H9 (cell line): ENCODE measurements at regions not wholly inside any gene's neighbourhood (a gene's known extent, or its start where the extent isn't known, plus 50 kb on each side); places are given as distances from the start of the nearest gene placed in this dataset.

ENCODE experiments used
- DNase-seq: peaks from one replicate; pipeline ENCODE4 v3.0.0-alpha.2; 2017
- H2AFZ ChIP-seq: one replicate; pipeline ENCODE4 v1.6.1; 2013; ENCODE audit warnings: mild to moderate bottlenecking, low read length, control low read depth, moderate library complexity
- H2AK5ac ChIP-seq: 2 replicates; pipeline ENCODE4 v1.6.1; 2013; ENCODE audit warnings: low read length, control low read depth, mixed read lengths; ENCODE audit not compliant: insufficient read length
- H2BK120ac ChIP-seq: one replicate; pipeline ENCODE4 v1.6.1; 2013; ENCODE audit warnings: low read depth, mild to moderate bottlenecking, low read length, control low read depth, inconsistent platforms; ENCODE audit not compliant: poor library complexity, severe bottlenecking
- H2BK12ac ChIP-seq: 2 replicates; pipeline ENCODE4 v1.6.1; 2013; ENCODE audit warnings: low read length, control low read depth, mixed read lengths, low read depth; ENCODE audit not compliant: insufficient read length
- H2BK15ac ChIP-seq: 2 replicates; pipeline ENCODE4 v1.6.1; 2013; ENCODE audit warnings: low read depth, low read length, control low read depth
- H2BK20ac ChIP-seq: one replicate; pipeline ENCODE4 v1.6.1; 2013; ENCODE audit warnings: low read depth, mild to moderate bottlenecking, low read length, control low read depth, inconsistent platforms; ENCODE audit not compliant: poor library complexity, severe bottlenecking
- H2BK5ac ChIP-seq: 2 replicates; pipeline ENCODE4 v1.6.1; 2013; ENCODE audit warnings: low read length, control low read depth, mixed read lengths; ENCODE audit not compliant: insufficient read length
- H3K14ac ChIP-seq: 2 replicates; pipeline ENCODE4 v1.6.1; 2013; ENCODE audit warnings: low read length, control low read depth; ENCODE audit not compliant: insufficient read depth
- H3K18ac ChIP-seq: 2 replicates; pipeline ENCODE4 v1.6.1; 2013; ENCODE audit warnings: low read depth, mild to moderate bottlenecking, mixed read lengths, low read length, control low read depth; ENCODE audit not compliant: insufficient read length
- H3K23ac ChIP-seq: 2 replicates; pipeline ENCODE4 v1.6.1; 2013; ENCODE audit warnings: low read length, control low read depth, mixed read lengths, low read depth; ENCODE audit not compliant: insufficient read length
- H3K23me2 ChIP-seq: 2 replicates; pipeline ENCODE4 v1.6.1; 2013; ENCODE audit warnings: low read depth, mild to moderate bottlenecking, mixed read lengths, low read length, control low read depth; ENCODE audit not compliant: insufficient read length, poor library complexity, severe bottlenecking
- H3K27ac ChIP-seq: 2 replicates; pipeline ENCODE4 v1.5.1; 2013; ENCODE audit warnings: low read length, control low read depth, mixed read lengths, low read depth; ENCODE audit not compliant: insufficient read length
- H3K27me3 ChIP-seq: 2 replicates; pipeline ENCODE4 v1.6.1; 2013; ENCODE audit warnings: low read length, control low read depth, inconsistent platforms; ENCODE audit not compliant: insufficient read depth
- H3K4ac ChIP-seq: 2 replicates; pipeline ENCODE4 v1.6.1; 2013; ENCODE audit warnings: low read depth, mild to moderate bottlenecking, control low read depth, inconsistent platforms, low read length, moderate library complexity
- H3K4me1 ChIP-seq: 2 replicates; pipeline ENCODE4 v1.6.1; 2013; ENCODE audit warnings: low read length, control low read depth, inconsistent platforms; ENCODE audit not compliant: insufficient read depth
- H3K4me2 ChIP-seq: 2 replicates; pipeline ENCODE4 v1.6.1; 2013; ENCODE audit warnings: low read length, control low read depth, mixed read lengths; ENCODE audit not compliant: insufficient read length, insufficient read depth
- H3K56ac ChIP-seq: 2 replicates; pipeline ENCODE4 v1.6.1; 2013; ENCODE audit warnings: low read depth, mild to moderate bottlenecking, mixed read lengths, low read length, control low read depth; ENCODE audit not compliant: insufficient read length
- H3K79me1 ChIP-seq: 2 replicates; pipeline ENCODE4 v1.6.1; 2013; ENCODE audit warnings: low read depth, mild to moderate bottlenecking, moderate library complexity, low read length, control low read depth, inconsistent platforms; ENCODE audit not compliant: insufficient read depth, poor library complexity, severe bottlenecking
- H3K79me2 ChIP-seq: 2 replicates; pipeline ENCODE4 v1.6.1; 2013; ENCODE audit warnings: low read length, control low read depth, inconsistent platforms; ENCODE audit not compliant: insufficient read depth
- H3K9ac ChIP-seq: 2 replicates; pipeline ENCODE4 v1.6.1; 2013; ENCODE audit warnings: low read length, control low read depth, mixed read lengths; ENCODE audit not compliant: insufficient read length; ENCODE audit errors: extremely low read depth
- H3K9me3 ChIP-seq: one replicate; pipeline ENCODE4 v1.6.1; 2013; ENCODE audit warnings: low read depth, low read length, inconsistent platforms; ENCODE audit not compliant: control insufficient read depth
- H3T11ph ChIP-seq: one replicate; pipeline ENCODE4 v1.6.1; 2013; ENCODE audit warnings: mild to moderate bottlenecking, low read length, control low read depth, inconsistent platforms
- H4K20me1 ChIP-seq: one replicate; pipeline ENCODE4 v1.6.1; 2013; ENCODE audit not compliant: control insufficient read depth, insufficient read length, insufficient read depth
- H4K5ac ChIP-seq: 2 replicates; pipeline ENCODE4 v1.6.1; 2013; ENCODE audit warnings: low read depth, mild to moderate bottlenecking, mixed read lengths, low read length, control low read depth; ENCODE audit not compliant: insufficient read length
- H4K8ac ChIP-seq: replicated peaks from 2 replicates; pipeline ENCODE4 v1.6.1; 2013; ENCODE audit warnings: low read length, control low read depth, mixed read lengths, low read depth; ENCODE audit not compliant: insufficient read length
- H4K91ac ChIP-seq: 2 replicates; pipeline ENCODE4 v1.6.1; 2013; ENCODE audit warnings: low read depth, mild to moderate bottlenecking, moderate library complexity, mixed read lengths, low read length, control low read depth; ENCODE audit not compliant: insufficient read length
- H3K27ac Mint-ChIP-seq, 3 experiments: 2 replicates in 2 of 3; 3 replicates in 1 of 3; pipeline ENCODE4 v1.8.0; 2020 to 2021; ENCODE audit warnings: mixed read lengths in 3 of 3, mild to moderate bottlenecking in 1 of 3, moderate library complexity in 1 of 3
- H3K27me3 Mint-ChIP-seq: 2 replicates; pipeline ENCODE4 v1.8.0; 2021; ENCODE audit warnings: low read depth, mild to moderate bottlenecking, moderate library complexity, mixed read lengths
- H3K36me3 Mint-ChIP-seq, 3 experiments: 2 replicates in 2 of 3; 3 replicates in 1 of 3; pipeline ENCODE4 v1.8.0; 2020 to 2021; ENCODE audit warnings: low read depth in 3 of 3, mixed read lengths in 3 of 3; ENCODE audit not compliant: insufficient read depth in 1 of 3
- H3K4me1 Mint-ChIP-seq, 2 experiments: 2 replicates each; pipeline ENCODE4 v1.8.0; 2020; ENCODE audit warnings: mixed read lengths in 2 of 2
- H3K4me3 Mint-ChIP-seq, 2 experiments: 2 replicates in 1 of 2; 3 replicates in 1 of 2; pipeline ENCODE4 v1.8.0; 2020 to 2021; ENCODE audit warnings: mild to moderate bottlenecking in 2 of 2, mixed read lengths in 2 of 2, moderate library complexity in 1 of 2
- H3K9me3 Mint-ChIP-seq, 2 experiments: 2 replicates in 1 of 2; 3 replicates in 1 of 2; pipeline ENCODE4 v1.8.0; 2020; ENCODE audit warnings: mild to moderate bottlenecking in 2 of 2, mixed read lengths in 2 of 2, moderate library complexity in 1 of 2
- CTCF ChIP-seq: fragments of 200-600 bp; sonication (generic); conservative IDR thresholded peaks from 3 replicates; pipeline ENCODE4 v1.8.0; 2021; ENCODE audit warnings: antibody characterized with exemption, mild to moderate bottlenecking
- WGBS: extraction: QIAGEN DNeasy Blood & Tissue Kit; methylation state at CpG from one replicate; pipeline ENCODE4 v1.1.7; 2013; ENCODE audit warnings: missing lambda C conversion rate, low lambda C conversion rate, mixed read lengths; ENCODE audit not compliant: insufficient read length; ENCODE audit errors: extremely low coverage; 5-methylcytosine and 5-hydroxymethylcytosine counted together

GRCh38 chr14:97224016-97224415, 426.8 kb downstream of the VRK1 start:
- H3K4ac ChIP-seq, result no peak overlapping the region
- H3K27ac ChIP-seq, result no peak overlapping the region
- TF ChIP-seq CTCF, result no peak
- H2BK5ac ChIP-seq, result no peak overlapping the region
- no peak overlapping the region for H3K4me3 Mint-ChIP-seq
- H2BK20ac ChIP-seq, result no peak overlapping the region
- H4K91ac ChIP-seq, result no peak overlapping the region
- no peak overlapping the region for H3T11ph ChIP-seq
- no peaks in the 10 kb centered on the region for H3K9me3 Mint-ChIP-seq
- no peak overlapping the region for H3K27ac Mint-ChIP-seq
- H3K9me3 ChIP-seq, result no peaks in the 10 kb centered on the region
- H3K4me2 ChIP-seq, result no peak overlapping the region
- H4K8ac ChIP-seq, result no peak overlapping the region
- H3K4me1 ChIP-seq, result peaks cover 2% of the 10 kb centered on the region; the same call in 1 of the 2 replicates
- no peak overlapping the region for H3K9ac ChIP-seq
- no CpG with 5 or more reads among the region's 8 CpGs for WGBS
- no peaks in the 10 kb centered on the region for H3K79me2 ChIP-seq
- peaks cover 16% of the 10 kb centered on the region for H3K27me3 Mint-ChIP-seq
- no peak overlapping the region for H3K14ac ChIP-seq
- no peak overlapping the region for H2BK15ac ChIP-seq
- H3K4me1 Mint-ChIP-seq, result peaks cover 8 to 14% of the 10 kb centered on the region in 2 experiments
- no peaks in the 10 kb centered on the region for H4K20me1 ChIP-seq
- H2AK5ac ChIP-seq, result no peak overlapping the region
- no peaks in the 10 kb centered on the region for H3K36me3 Mint-ChIP-seq
- H2AFZ ChIP-seq, result no peak overlapping the region
- DNase-seq, result no peak
- no peak overlapping the region for H3K56ac ChIP-seq
- H2BK12ac ChIP-seq, result no peak overlapping the region
- no peaks in the 10 kb centered on the region for H3K79me1 ChIP-seq
- H3K27me3 ChIP-seq, result no peaks in the 10 kb centered on the region
- peaks cover 8% of the 10 kb centered on the region for H3K23me2 ChIP-seq
- H3K23ac ChIP-seq, result no peak overlapping the region
- H3K18ac ChIP-seq, result no peak overlapping the region
- no peak overlapping the region for H4K5ac ChIP-seq
- H2BK120ac ChIP-seq, result no peak overlapping the region
